Fibroblast of peridontal ligament (primary cell): ENCODE measurements at regions not wholly inside any gene's neighbourhood (a gene's known extent, or its start where the extent isn't known, plus 50 kb on each side); places are given as distances from the start of the nearest gene placed in this dataset.
"Not testable (repeated sequence)": the region's sequence is repeated elsewhere in the genome, so short reads cannot be mapped to it uniquely, and the experiment has no call there.

Source experiments
- DNase-seq: peaks from one replicate; pipeline ENCODE4 v3.0.0-alpha.2; 2010; ENCODE audit errors: extremely low read depth

DNA sequence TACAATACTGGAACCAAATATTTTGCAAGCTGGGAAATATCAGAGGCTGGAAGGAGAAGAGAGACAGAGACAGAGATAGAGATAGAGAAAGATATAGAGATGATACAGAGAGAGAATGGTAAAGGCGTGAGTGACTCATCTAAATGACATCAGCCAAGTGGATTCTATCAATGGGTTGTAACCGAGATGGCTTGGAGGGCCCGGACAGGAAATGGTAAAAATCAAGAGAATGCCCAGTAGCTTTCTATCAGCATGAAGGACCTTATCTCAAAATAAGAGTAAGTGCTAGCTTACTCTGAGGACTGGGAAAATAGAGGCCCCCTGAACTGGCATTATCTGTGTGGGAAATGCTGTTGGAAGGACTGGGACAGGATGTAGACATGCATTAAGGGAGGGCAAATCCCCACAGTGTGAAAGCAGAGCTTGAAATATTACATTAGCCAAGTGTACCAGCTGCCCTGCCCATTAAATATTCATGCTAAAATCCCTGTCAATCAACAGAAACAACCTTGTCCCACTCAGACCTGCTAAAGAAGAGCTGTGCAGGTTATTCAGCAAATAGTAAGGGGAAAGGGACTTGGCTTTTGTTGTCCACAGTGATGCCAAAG lies 76.6 kb upstream of the ZNF644 start:
- no peak for DNase-seq

DNA sequence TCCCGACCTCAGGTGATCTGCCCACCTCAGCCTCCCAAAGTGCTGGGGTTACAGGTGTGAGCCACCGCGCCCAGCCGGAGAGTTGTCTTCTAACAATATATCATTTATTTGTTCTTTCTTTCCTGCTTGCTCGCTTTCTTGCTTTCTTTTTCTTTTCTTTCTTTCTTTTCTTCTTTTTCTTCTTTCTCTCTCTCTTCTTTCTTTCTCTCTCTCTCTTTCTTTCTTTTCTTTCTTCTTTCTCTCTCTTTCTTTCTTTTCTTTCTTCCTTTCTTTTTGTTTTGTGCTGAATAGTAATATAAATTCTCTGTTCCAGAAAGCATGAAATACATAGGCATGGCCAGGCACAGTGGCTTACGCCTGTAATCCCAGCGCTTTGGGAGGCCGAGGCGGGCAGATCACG lies 73.5 kb upstream of the ZNF644 start:
- not testable (repeated sequence) for DNase-seq

DNA sequence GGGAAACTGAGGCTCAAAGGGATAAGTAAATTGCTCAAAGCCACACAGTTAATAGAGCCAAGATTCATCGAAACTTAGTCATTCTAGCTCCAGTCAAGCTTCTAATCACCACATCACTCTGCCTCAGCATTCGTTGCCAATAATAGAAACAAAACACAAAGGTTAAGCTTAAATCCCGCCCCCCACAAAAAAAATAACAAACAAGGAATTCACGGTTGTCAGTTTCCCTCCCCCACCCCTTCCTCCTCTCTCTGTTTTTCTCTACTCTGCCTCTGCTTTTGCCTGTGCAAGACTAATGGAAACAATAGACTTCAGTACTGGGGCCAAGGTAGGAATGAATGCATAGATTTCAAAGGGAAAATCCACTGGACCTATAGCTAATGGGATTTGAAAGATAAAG lies 70.7 kb upstream of the ZNF644 start:
- no peak for DNase-seq

DNA sequence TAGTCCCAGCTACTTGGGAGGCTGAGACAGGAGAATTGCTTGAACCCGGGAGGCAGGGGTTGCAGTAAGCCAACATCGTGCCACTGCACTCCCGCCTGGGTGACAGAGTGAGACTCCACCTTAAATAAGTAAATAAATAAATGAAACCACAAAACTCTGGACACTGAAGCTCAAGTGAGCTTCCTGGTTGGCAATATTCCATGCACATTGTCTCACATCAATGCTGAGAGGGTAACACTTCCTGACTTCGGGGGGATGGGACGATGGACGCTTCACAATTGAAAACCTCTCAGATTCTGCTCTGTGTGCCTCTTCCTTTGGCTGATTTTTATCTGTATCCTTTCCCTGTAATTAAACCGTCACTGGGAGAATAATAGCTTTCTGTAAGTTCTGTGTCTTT lies 70.0 kb upstream of the ZNF644 start:
- DNase-seq: no peak

DNA sequence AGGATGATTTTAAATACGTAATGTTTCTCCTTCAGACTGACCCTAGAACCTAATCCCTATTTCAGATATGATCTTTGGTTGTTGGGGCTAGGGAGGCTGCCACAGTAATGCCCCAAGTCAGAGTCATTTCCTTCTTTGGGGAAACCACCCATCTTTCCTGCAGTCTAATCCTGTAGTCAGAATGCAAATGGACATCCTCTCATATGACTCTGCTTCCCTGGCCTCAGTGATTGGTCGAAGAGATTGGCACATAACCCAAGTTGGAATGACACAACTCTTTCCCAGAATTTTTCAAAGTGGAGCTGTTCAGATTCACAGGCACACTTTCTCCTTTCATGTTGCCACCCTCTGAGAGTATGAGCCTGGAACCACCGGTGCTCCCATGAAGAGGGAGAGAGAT lies 58.8 kb upstream of the ZNF644 start:
- DNase-seq: peak; percentile 2

DNA sequence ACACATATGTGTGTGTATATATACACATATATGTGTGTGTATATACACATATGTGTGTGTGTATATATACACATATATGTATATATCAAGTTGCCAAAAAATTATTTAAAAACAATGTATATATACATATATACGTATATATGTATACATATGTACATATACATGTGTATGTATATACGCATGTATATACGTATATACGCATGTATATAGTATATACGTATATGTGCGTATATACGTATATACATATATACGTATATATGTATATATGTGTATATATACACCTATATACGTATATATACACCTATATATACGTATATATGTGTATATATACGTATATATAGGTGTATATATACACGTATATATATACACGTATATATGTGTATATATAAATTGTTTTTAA lies 57.0 kb upstream of the ZNF644 start:
- no peak for DNase-seq

DNA sequence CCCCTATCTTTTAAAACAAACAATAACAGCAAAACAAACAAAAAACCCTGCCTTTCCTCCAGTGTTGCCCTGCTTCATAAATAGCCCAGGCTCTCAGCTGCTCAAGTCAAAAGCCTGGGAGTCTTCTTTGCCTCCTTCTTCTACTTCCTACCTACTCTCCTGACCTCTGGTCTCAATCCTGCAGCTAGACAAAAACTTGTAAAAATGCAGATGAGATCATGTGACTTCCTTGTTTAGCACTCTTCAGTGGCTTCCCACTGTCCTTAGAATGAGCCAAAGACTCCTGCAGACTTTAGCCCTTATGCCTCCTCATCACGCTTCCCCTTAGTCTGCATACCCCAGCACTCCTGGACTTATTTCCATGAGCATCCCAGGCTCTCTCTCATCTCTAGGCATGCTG lies 55.0 kb upstream of the ZNF644 start:
- no peak for DNase-seq

DNA sequence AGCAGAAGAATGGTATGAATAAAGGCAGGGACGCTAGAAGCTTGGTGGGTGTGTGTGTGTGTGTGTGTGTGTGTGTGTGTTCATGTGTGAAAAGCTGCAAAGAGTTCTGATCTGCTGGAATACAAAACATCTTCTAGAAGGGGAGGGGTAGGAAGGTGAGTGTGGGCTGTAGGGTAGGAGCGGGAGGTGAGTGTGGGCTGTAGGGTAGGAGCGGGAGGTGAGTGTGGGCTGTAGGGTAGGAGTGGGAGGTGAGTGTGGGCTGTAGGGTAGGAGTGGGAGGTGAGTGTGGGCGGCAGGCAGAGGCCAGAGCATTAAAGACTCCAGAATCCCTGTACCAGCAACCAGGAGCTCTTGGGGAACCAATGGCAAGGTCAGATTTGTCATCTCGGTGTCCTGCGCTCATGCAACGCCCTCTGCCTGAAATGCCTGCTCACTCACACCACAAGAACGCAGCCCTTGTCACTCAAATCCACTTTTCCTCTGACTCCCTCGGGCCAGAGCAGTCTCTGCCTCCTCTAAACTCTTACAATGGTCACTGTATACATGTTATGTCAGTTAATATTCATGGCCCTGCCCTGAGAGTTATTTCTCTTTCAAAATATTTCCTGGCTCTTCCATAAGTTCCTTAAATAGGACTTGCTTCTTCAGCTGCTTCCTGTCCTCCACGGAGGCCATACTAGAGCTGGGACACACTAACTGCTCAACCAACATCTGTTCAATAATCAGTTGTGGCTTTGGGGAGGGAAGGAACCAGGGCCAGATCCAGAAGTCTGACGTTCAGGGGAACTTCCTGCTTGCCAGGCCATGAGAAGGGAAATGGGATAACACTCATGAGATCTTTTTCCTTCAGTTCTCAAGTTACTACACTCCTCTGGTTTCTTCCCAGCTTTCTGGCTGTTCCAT lies 53.6 kb upstream of the ZNF644 start:
- DNase-seq: no peak

DNA sequence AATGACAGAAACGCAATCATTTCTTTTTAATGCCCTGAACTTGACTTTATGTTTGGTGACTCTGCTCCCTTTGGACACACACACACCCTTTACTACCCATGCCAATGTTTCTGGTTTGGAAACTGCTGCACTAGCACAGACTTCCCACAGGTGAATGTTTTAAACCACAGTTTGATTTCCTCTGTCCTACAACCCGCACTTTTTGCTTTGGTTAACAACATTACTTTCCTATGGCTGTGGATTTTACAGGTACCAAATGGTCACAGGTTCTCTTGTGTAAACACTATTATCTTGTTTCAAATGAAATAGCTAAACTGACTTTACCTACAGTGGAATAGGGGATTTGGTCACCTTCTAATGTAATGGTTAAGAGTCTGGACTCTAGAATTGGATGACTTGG lies 51.5 kb upstream of the ZNF644 start:
- no peak for DNase-seq

DNA sequence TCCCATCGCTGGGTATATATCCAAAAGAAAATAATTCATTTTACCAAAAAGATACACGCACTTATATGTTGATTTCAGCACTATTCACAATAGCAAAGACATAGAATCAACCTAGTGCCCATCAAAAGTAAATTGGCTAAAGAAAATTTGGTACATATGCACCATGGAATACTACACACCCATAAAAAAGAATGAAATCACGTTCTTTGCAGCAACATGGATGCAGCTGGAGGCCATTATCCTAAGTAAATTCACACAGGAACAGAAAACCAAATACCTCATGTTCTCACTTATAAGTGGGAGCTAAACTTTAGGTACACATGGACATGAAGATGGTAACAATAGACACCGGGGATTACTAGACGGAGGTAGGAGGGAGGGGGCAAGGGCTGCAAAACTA lies 50.0 kb upstream of the ZNF644 start:
- DNase-seq: no peak
